Smooth muscle cell (in vitro differentiated cells): ENCODE measurements at regions not wholly inside any gene's neighbourhood (a gene's known extent, or its start where the extent isn't known, plus 50 kb on each side); places are given as distances from the start of the nearest gene placed in this dataset.

Experiments used
- DNase-seq: peaks from one replicate; lab custom pipeline; 2025; ENCODE audit not compliant: unreplicated experiment; lab: John Stamatoyannopoulos, UW
- H2AFZ ChIP-seq: fragments of 200-600 bp; sonication (generic); 2 replicates; pipeline ENCODE4 v1.6.0; 2016; ENCODE audit warnings: antibody characterized with exemption, low read depth, mild to moderate bottlenecking
- H3F3A ChIP-seq: fragments of 200-600 bp; sonication (generic); 2 replicates; pipeline ENCODE4 v1.6.0; 2017; ENCODE audit warnings: antibody characterized with exemption, low read depth
- H3K27ac ChIP-seq: fragments of 200-600 bp; sonication (generic); 2 replicates; pipeline ENCODE4 v1.5.1; 2016; ENCODE audit warnings: low read depth, mild to moderate bottlenecking
- H3K27me3 ChIP-seq: fragments of 200-600 bp; sonication (generic); 2 replicates; pipeline ENCODE4 v1.6.1; 2016; ENCODE audit warnings: low read depth, mild to moderate bottlenecking
- H3K36me3 ChIP-seq: fragments of 200-600 bp; sonication (generic); 2 replicates; pipeline ENCODE4 v1.5.1; 2016; ENCODE audit warnings: low read depth
- H3K4me1 ChIP-seq: fragments of 200-600 bp; sonication (generic); 2 replicates; pipeline ENCODE4 v1.5.1; 2016; ENCODE audit warnings: low read depth
- H3K4me2 ChIP-seq: fragments of 200-600 bp; sonication (generic); 2 replicates; pipeline ENCODE4 v1.6.0; 2016; ENCODE audit warnings: mild to moderate bottlenecking
- H3K4me3 ChIP-seq: fragments of 200-600 bp; sonication (generic); 2 replicates; pipeline ENCODE4 v1.5.1; 2016; ENCODE audit warnings: mild to moderate bottlenecking
- H3K79me2 ChIP-seq: fragments of 200-600 bp; sonication (generic); 2 replicates; pipeline ENCODE4 v1.6.0; 2016; ENCODE audit warnings: low read depth, mild to moderate bottlenecking
- H3K9ac ChIP-seq: fragments of 200-600 bp; sonication (generic); 2 replicates; pipeline ENCODE4 v1.6.0; 2016; ENCODE audit warnings: low read depth
- H3K9me3 ChIP-seq: fragments of 200-600 bp; sonication (generic); replicated peaks from 2 replicates; pipeline ENCODE4 v1.5.1; 2016; ENCODE audit warnings: low read depth
- H4K20me1 ChIP-seq: fragments of 200-600 bp; sonication (generic); 2 replicates; pipeline ENCODE4 v1.6.0; 2016; ENCODE audit warnings: low read depth
- CTCF ChIP-seq: fragments of 200-600 bp; sonication (generic); IDR thresholded peaks from 2 replicates; pipeline ENCODE4 v1.5.1; 2017; ENCODE audit warnings: borderline replicate concordance, mild to moderate bottlenecking, antibody characterized with exemption; ENCODE audit not compliant: insufficient read depth, poor library complexity, severe bottlenecking
- WGBS: methylation state at CpG from one replicate; pipeline ENCODE4 v1.1.7; 2016; ENCODE audit warnings: low lambda C conversion rate; 5-methylcytosine and 5-hydroxymethylcytosine counted together

GRCh38 chr2:174654419-174654941 is 56.9 kb upstream of the WIPF1 start:
- peaks cover 7% of the 10 kb centered on the region for H3K36me3 ChIP-seq
- DNase-seq, result no peak
- peak overlapping the region; percentile 14 for H3K9ac ChIP-seq
- WGBS, result 88% methylated on average over 4 of the region's 4 CpGs
- H3K4me1 ChIP-seq, result no peaks in the 10 kb centered on the region
- peak overlapping the region; percentile 61 for H3K27ac ChIP-seq
- H4K20me1 ChIP-seq, result no peaks in the 10 kb centered on the region
- no peak overlapping the region for H3K4me3 ChIP-seq
- H3K4me2 ChIP-seq, result peak overlapping the region; percentile 23
- no peaks in the 10 kb centered on the region for H3K27me3 ChIP-seq
- H3K79me2 ChIP-seq, result peaks cover 69% of the 10 kb centered on the region
- H3K9me3 ChIP-seq, result no peaks in the 10 kb centered on the region
- peaks cover 7% of the 10 kb centered on the region for H3F3A ChIP-seq
- no peak overlapping the region for H2AFZ ChIP-seq
- TF ChIP-seq CTCF, result no peak

- H3K4me3 ChIP-seq, result no peak overlapping the region
- no peak overlapping the region for H2AFZ ChIP-seq
- no peak for DNase-seq
- H3K79me2 ChIP-seq, result peaks cover 82% of the 10 kb centered on the region
- no peak for TF ChIP-seq CTCF
- no peak overlapping the region for H3K4me2 ChIP-seq
- H3K9me3 ChIP-seq, result no peaks in the 10 kb centered on the region
- 93% methylated on average over 4 of the region's 4 CpGs for WGBS
- no peaks in the 10 kb centered on the region for H3K36me3 ChIP-seq
- no peaks in the 10 kb centered on the region for H3K4me1 ChIP-seq
- H3K27me3 ChIP-seq, result no peaks in the 10 kb centered on the region
- H3K9ac ChIP-seq, result no peak overlapping the region
- H3F3A ChIP-seq, result no peaks in the 10 kb centered on the region
- no peak overlapping the region for H3K27ac ChIP-seq
- peaks cover 6% of the 10 kb centered on the region for H4K20me1 ChIP-seq
Observed at GRCh38 chr2:174648896-174649295, 51.3 kb upstream of the WIPF1 start.
